GM21381 (cell line): ENCODE measurements at regions not wholly inside any gene's neighbourhood (a gene's known extent, or its start where the extent isn't known, plus 50 kb on each side); places are given as distances from the start of the nearest gene placed in this dataset.

Source experiments
- ATAC-seq: cut with Tn5 transposase; IDR thresholded peaks from one replicate; pipeline ENCODE4 v1.9.1; 2021; ENCODE audit warnings: mild to moderate bottlenecking, moderate library complexity; ENCODE audit not compliant: unreplicated experiment

DNA sequence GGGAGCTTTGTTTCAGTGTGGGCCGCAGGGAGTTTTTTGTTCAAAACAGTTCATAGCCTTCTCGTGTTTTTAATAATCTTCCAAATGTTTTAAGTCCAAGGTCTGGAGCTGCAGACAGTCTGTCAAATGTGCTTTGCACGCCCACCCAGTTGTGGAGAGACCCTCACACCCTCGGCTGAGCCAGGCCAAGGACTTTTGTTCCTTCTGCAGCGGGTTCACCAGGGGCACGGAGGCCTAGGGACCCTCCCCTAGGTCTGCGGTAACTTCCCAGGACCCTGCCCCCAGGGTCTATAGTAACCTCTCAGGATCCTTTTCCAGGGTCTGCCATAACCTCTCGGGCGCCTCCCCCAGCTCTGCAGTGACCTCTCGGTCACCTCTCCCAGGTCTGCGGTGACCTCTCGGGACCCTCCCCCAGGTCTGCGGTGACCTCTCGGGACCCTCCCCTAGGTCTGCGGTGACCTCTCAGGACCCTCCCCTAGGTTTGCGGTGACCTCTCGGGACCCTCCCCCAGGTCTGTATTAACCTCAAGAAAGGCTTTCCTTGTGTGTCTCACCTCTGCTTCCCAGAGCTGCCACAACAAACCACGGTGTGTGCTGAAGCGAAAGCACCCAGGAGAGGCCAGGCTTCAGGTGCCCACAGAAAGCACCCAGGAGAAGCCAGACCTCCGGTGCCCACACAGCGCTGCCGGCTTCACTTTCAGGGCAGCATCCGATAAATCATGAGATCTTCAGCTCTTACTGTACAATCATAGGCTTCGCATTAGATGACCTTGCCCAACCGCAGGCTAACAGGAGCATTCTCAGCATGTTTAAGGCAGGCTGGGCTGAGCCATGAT lies 301.9 kb upstream of the SALL3 start:
- no peak for ATAC-seq

DNA sequence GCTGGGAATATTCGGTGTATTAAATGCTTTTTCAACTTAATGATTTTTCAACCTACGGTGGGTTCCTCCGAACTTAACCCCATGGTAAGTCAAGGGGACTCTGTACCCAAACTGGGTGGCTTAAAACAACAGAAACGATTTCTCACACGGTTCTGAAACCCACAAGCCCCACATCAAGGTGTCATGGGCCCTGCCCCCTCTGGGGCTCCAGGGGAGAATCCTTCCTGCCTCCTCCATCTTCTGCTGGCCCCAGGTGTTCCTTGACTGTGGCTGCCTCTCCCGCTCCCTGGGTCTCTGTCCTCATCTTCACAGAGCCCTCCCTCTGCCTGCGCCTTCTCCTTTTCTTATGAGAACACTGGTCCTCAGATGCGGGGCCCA lies 301.3 kb upstream of the SALL3 start:
- no peak for ATAC-seq

DNA sequence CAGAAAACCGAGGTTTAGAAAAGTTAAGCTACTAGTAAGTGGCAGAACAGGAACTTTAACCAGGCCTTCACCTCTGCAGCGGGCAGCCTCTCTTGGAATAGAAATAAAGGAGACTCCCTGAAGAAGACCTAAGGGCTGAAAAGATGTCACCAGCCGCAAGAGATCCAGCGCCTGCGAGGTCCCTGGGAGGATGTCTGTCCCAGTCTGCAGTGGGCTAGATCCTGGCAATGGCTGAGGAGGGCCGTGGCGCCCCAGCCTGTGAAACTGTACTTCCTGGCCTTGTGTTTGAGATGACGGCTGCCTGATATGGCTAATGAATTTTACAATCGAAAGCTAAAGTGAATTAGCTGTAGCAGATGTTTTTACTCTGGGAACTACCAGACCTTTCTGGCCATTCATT lies 300.6 kb upstream of the SALL3 start:
- ATAC-seq = no peak

DNA sequence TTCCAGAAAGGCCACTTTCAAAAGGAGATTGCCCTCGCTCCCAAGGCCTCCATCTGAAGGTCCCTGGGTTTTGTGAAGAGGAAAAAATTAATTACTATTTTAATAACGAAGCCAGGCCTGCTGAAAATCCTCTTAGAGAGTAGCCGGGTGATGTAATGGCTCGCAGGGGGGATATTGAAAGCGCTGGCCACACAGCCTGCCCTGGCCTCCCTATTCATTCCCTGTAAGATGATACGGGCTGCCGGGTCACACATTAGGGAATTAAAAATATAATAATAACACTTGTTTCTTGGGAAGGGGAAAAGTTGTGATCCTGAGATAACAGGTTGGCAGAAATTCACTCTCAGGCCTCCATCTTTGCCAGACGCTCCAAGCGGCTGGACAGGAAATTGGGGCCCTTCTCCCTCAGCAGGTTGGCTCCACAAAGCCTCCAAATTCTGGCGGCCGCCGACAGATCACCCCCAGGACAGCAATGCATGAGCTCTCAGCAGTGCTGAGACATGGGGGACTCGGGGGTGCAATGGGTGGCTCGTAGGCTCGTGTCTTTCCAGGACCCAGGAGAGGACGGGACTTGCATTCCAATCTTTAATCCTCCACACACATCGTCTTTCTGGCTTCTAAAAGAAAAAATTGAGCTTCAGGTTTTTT lies 299.9 kb upstream of the SALL3 start:
- no peak for ATAC-seq

DNA sequence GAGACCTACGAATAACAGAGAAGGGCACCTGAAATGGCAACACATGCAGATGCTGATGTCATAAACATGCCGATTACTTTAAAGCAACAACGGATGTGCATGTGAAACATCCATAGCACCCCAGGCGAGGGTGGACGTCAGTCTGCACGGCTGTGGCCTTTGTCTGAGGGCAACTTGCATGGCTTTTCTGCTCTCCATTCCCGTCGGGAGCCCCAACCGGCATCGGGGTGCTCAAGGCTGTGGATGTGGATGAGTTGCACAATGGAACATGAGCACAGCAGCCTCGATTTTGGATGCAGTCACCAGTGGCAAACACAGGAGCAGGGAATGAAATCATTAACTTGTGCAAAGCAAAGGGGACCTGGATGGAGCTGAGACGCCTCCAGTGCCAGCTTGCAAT lies 298.2 kb upstream of the SALL3 start:
- ATAC-seq = no peak

DNA sequence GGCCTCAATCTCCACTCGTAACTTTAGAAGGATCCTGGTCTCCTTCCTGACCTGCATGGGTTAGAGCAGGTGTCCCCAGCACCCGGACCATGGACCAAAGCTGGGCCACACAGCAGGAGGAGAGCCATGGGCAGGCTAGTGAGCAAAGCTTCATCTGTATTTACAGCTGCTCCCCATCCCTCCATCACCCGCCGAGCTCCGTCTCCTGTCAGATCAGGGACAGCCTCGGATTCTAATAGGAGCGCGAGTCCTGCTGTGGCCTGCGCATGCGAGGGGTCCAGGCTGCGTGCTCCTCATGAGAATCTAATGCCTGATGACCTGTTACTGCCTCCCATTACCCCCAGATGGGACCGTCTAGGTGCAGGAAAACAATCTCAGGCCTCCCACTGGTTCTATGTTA lies 297.7 kb upstream of the SALL3 start:
- ATAC-seq = no peak

DNA sequence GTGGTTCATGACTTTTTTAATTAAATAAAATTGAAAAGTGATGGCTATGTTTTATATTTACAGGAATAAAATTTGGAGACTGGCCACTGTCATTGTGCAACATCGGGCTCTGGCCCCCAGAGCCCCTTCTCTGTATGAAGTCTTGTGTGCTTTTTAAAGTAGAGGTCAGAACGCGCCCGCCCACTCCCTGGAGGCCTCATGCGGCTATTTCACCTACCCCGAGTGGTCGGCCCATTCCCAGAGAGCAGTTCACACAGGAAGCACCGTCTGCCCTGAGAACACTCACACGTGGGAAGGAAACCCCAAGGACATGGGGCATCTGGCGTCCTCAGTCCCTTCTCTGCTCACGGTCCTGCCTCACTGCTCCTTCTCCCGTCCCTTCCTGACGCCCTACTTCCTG lies 296.9 kb upstream of the SALL3 start:
- ATAC-seq = no peak

DNA sequence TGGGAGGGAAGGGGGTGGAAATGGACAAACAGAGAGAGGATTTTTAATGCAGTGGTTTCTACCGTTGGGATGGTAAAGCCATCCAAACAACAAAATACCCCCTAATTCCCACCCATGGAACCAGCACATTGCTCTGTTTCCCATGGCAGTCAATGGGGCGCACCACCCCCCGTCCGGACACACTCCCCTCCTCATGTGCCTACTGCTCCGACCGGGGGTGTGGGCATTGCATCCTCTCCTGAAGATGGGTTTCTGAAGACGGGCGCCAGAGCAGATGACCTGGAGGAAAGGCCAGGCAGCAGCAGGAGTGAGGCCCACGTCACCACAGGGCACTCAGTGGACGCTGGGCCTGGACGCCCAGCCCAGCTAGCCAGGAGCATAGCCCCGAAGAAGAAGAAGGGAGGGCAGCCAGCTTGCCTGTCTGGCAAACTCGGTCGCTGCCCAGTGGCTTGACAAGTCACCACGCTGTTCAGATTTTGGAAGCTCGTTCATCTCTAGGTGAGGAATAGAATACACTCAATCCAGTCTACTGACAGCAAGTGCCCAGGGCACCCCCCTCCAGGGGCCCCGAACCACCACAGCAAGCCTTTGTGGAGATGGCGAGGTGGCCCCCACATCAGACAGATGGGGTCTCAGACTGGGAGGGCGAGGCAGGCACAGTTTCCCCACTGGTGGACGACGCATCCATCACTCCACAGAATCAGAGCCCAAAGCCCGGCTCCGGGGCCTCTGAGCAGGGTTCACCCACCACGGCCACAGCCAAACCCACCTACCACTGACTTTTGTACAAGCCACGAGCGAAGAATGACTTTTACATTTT lies 296.2 kb upstream of the SALL3 start:
- ATAC-seq = no peak

DNA sequence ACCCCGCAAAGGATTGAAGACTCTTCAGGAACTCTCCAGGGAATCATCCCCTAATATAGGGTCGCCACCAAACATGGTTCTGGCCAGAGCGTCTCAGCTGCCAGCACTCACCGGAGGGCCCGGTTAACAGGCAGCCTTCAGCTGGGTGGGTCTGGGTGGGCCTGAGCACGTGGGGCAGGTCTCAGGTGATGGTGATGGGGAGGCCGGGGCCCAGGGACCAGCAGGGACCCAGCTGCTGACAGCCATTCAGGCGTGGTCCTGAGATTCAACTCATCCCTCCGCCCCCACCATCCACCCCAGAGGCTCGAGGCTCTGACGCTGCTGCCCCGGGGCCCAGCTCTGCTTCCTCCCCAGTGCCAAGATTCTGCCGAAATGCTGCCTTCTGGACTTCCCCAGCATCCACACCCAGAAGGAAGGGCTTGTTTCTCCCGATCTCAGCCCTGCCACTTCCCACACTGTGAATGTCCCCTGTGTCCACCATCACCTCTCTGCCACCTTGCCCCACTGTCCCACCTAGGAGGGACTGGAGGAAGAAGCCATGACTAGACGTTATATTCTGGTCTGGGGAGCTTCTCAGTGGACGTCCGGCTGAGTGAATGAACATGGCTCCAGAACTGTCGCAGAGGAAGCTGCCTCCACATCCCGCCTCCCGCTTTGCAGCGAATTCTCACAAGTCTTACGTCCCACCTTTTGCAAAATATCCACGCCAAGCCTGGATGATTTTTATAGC lies 294.2 kb upstream of the SALL3 start:
- no peak for ATAC-seq

DNA sequence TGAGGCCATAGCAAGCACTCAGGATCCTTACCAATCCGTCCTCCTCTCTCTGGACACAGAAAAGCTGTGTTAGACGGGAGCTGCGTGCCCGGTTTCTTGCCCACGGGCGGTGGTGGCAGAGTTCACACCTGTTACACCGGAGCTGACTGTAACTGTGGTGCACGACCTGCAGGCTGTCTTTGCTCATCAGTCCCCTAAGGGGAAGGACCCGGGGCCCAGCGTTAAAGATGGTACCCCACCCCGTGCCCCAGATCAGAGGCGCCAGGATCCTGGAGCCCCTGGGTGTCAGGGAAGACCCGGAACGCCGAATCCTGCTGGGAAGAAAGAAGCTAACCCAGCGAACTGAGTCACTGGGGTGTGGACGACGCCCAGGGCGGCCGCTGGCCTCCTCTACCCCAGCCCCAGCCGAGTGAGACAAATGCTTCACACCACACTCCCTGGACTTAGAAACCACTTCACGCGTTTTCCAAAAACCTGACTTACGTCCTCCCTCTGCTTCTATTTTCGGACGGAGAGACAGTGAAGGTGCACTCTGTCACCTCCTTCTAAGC lies 293.6 kb upstream of the SALL3 start:
- ATAC-seq = no peak

DNA sequence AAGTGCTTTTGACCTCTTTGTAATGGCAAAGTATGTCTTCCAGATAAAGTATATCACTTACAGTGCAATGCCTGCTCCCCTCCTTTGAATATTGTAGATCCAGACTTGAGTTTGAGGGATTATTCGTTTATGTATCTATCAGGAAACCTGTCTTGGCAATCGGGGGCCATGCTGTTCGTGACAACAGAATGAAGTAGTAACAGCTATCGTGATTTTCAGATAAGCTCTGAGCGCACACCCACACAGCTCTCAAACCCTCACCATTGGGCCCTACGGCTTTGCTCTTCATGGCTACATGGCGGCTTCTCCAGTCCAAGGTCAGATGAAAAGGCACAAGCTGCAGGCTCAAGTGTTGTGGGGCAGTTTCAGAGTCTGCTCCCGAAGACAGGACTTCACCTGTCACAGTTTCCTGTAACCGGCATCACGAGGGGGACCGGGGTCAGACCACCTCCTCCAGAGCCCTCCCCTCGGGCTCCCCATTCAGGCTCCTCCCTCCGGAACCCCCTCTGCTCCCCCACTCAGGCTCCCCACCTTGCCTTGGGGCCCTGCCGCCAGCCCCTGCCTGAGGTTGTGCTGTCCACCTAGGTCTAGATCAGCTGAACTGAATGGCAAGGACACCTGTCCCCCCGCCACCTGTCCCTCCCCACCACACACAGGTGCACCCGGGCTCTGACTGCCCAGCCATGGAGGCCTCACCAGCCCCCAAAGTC lies 292.5 kb upstream of the SALL3 start:
- ATAC-seq = no peak

DNA sequence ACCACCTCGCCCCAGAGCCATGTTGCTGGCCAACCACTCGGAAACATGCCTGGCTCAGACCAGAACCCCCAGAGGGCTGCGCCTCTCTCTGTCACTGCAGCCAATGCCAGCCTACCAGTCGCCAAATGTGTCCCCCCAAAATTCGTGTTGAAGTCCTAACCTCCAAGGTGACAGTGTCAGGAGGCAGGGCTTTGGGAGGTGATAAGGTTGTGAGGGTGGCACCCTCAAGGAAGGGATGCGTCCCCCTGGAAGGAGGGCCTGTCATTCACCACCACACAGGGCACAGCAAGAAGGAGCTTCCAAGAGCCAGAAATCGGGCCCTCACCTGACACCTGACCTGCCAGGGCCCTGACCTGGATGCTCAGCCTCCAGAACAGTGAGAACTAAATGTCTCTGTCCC lies 291.9 kb upstream of the SALL3 start:
- no peak for ATAC-seq

DNA sequence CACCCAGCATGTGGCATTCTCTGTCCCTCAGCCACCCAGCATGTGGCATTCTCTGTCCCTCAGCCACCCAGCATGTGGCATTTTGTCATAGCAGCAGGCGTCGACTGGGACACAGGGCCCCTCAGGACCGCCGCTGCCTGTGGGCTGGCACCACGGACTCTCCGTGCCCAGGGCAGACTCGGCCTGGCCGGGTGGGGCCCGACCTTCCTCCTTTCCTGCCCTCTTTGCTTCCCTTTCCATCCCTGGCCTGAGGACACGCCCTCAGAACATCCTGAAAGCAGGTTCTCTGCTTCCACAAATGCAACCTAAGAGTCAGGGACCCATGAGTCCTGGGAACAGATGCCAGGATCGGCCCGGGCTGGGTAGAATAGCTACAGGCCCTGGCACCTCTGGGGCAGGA lies 291.4 kb upstream of the SALL3 start:
- ATAC-seq = no peak

DNA sequence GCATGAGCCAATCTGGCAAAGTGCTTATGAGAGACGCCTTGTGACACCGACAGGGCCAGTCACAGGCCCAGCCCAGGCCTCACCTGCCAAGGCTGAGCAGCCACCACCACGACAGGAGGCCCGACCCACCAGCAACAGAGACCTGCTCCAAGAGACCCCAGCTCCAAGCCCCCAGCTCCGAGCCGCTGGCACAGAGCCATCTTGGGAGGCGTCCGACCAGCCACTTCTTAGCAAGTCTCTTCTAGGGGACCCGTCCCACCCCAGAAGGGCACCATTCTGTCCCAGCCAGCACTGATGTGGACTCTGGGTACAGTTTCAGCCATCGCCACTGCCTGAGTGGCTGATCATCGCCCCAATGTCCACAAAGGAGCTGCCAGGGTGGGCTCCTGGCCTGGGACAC lies 290.7 kb upstream of the SALL3 start:
- no peak for ATAC-seq

DNA sequence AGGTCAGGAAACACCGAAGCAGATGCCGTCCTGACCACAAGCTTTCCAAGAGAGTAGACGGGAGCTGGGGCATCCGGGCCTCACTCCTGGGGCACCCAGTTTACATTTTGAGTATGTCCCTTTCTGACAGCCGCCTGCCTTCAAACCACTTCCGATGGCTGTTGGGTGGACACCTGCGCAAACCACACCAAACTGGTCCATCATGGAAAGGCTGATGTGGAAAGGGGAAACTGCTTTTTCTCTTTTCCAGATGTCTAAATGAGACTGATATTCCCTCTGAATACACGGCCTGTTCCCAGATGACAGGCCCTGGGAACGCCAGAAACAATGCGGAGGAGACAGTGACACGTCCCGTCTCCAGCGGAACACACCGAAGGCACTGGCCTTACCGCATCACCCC lies 290.0 kb upstream of the SALL3 start:
- ATAC-seq = no peak

DNA sequence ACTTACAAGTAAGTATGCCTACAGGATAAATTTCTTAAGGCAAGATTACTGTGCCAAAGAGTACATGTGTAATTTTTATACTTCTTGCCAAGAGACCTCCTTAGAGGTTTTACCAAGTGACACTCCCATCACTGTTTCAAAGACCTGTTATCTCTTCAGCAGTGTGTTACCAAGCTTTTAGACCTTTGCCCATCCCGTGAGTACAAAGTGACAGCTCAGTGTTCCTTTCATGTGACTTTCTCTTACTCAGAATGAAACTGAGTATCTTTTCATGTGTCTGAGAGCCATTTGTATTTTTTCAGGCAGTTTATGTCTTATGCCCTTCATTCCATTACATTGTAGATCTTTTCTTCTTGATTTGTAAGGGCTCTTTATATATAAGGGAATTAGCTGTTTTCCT lies 287.5 kb upstream of the SALL3 start:
- ATAC-seq = no peak

DNA sequence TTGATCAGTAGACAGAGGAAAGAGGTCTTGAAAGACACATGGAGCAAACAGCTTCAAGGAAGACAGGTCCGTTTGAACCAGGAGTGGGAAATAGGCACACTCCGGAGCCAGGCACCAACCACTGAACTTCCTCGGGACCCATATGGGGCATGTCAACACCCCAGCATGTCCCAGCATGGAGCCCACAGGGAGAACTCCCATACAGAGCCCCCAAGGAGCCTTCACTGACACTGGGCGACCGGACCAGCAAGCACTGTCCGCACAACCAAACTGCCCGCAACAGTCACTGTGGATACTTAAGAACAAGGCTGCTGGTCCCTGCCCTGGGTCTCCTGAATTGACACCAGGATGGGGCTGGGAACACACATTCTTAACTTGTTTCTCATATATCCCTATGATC lies 286.2 kb upstream of the SALL3 start:
- no peak for ATAC-seq

DNA sequence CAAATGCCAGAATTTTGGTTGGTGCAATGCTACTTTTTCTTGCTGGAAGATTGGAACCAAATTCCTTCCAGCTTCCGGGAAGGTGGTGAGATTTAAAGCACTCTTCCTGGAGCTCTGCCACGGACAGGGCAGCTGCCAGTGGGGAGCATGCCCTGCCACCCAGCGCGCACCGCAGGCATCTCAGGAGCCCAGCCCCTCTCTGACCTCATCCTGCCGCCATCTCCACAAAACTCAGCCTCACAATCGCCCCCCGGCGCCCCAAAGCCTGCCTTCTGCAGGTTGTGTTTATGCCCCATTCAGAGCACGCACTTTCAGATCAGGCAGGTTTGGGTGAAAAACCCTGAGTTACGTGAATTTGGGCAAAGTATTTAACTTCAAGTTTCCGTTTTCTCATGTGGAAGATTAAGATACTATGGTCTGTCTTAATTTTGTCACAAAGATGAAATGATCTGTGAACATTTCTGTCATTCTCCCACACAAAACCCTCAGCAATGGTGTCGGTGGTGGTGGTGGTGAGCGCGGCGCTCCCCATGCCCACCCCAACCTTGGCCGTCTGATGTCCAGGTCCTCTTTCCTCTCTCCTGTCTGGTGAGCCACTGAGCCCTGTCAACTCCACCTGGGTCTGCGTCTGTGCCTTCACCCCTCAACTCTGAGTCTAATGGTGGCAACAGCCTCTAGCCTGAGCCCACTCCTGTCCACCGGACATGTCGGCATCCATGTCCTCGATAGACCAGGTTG lies 282.8 kb upstream of the SALL3 start:
- no peak for ATAC-seq

DNA sequence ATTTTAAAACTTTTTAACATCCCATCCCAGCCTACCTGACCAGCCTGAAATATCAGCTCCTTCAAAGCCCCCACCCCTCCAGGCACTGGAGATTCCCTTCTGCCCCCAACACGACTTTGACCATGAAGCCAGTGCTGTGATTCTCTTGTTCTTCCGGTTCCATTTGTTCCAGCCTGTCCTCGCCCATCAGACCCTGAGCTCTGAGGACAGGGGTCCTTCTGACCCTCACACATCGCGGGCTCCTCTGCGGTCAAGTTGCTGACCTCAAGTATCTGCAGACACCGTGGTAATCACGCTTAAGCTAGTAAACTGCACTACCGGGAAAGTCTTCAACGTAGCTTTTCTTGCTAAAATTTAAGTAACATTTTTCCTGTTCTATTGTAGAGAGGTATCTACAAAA lies 282.2 kb upstream of the SALL3 start:
- ATAC-seq = no peak

DNA sequence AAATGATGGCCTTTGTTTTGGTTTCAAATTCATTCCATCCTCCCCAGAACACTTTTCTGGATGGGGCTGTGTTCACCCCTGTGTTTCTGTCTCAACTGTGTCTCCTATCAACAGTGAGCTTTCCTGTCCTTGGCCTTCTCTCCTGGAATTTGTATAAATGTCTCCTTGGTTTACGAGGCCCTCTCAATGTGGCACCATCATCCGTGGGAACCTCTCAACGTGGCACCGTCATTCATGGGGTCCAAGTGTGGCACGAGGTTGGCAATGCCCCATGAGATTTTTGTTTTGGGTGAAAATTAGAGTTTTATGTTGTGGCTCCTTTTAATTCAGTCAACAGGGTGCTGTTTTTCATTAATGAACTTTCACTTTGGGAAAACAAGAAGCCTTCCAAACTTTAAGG lies 280.7 kb upstream of the SALL3 start:
- ATAC-seq = no peak
